ENCODE measurements at regions not wholly inside any gene's neighbourhood (a gene's known extent, or its start where the extent isn't known, plus 50 kb on each side); places are given as distances from the start of the nearest gene placed in this dataset.

GRCh38 chr7:81604808-81605174 is 165.1 kb downstream of the HGF start:
- 90% methylated on average over 2 of the region's 2 CpGs for WGBS (ENCODE audit: missing lambda C conversion rate)
- Histone ChIP-seq H3K4me3 (no peak overlapping the region), H3K4me1 (peaks cover 38% of the 10 kb centered on the region), H3K4me2 (no peak overlapping the region), H3K27ac (no peak overlapping the region), H3K9me3 (no peaks in the 10 kb centered on the region)
- FAIRE-seq (no peak), ATAC-seq (no peak), DNase-seq (ENCODE audit: low read depth in 1 of 2, low spot score in 1 of 2) (no peak)
- CTCF ChIA-PET: no interaction called here
- TF ChIP-seq MAX (IDR thresholded peaks at IDR 0.05) (no peak), CHD2 (IDR thresholded peaks at IDR 0.05; ENCODE audit: low read length, partially characterized antibody) (no peak), ESRRA (IDR thresholded peaks at IDR 0.05; ENCODE audit: borderline replicate concordance, low read length) (no peak), ZNF302 (CRISPR knock-in tag; IDR thresholded peaks at IDR 0.05) (no peak), E2F6 (IDR thresholded peaks at IDR 0.05; ENCODE audit: borderline replicate concordance, low read depth) (no peak), SMC3 (IDR thresholded peaks at IDR 0.05) (no peak), HOXA7 (CRISPR knock-in tag; IDR thresholded peaks at IDR 0.05) (no peak), ZSCAN20 (CRISPR knock-in tag; IDR thresholded peaks at IDR 0.05) (no peak)
- POLR2A ChIA-PET: no interaction called here

- FAIRE-seq (no peak), ATAC-seq (peak in 1 of 2 experiments; percentile 49; a peak in 3 of 6 replicates), DNase-seq (ENCODE audit: low read depth in 1 of 2, low spot score in 1 of 2) (peak in 1 of 2 experiments; percentile 34)
- ChIA-PET CTCF (no interaction called here), POLR2A (no interaction called here)
- TF ChIP-seq RAD21 (conservative IDR thresholded peaks at IDR 0.05 in 1 of 2, IDR thresholded peaks at IDR 0.05 in 1 of 2): no peak
- no peak for TF ChIP-seq FOSB (CRISPR knock-in tag; IDR thresholded peaks at IDR 0.05)
- TF ChIP-seq POLR2A (IDR thresholded peaks at IDR 0.05; ENCODE audit: low read length): no peak
- TF ChIP-seq ATOH8 (CRISPR knock-in tag; IDR thresholded peaks at IDR 0.05; ENCODE audit: low read depth): no peak
- no peak for TF ChIP-seq EHMT2 (IDR thresholded peaks at IDR 0.05; ENCODE audit: low read depth)
- TF ChIP-seq CHD4 (IDR thresholded peaks at IDR 0.05; ENCODE audit: borderline replicate concordance): no peak
- TF ChIP-seq KDM1A (IDR thresholded peaks at IDR 0.05; ENCODE audit: low read depth): no peak
- TF ChIP-seq CBX2 (IDR thresholded peaks at IDR 0.05; ENCODE audit: borderline replicate concordance, low read depth): no peak
- Histone ChIP-seq H3K4me1 (peaks cover 33% of the 10 kb centered on the region), H3K4me2 (no peak overlapping the region), H3K27ac (no peak overlapping the region), H3K4me3 (no peak overlapping the region), H3K9me3 (no peaks in the 10 kb centered on the region)
- 82% methylated on average over 12 of the region's 12 CpGs for WGBS (ENCODE audit: missing lambda C conversion rate)
Measured at GRCh38 chr7:81604075-81604807, 165.6 kb downstream of the HGF start.

- Histone ChIP-seq H3K4me2 (no peak overlapping the region), H3K9me3 (no peaks in the 10 kb centered on the region), H3K4me3 (no peak overlapping the region), H3K4me1 (peaks cover 2% of the 10 kb centered on the region; the same call in 2 of the 3 replicates), H3K27ac (no peak overlapping the region)
- CTCF ChIA-PET: no interaction called here
- no peak for ATAC-seq
- 87% methylated on average over 2 of the region's 2 CpGs for WGBS (ENCODE audit: missing lambda C conversion rate)
- POLR2A ChIA-PET: no interaction called here
- DNase-seq (ENCODE audit: low read depth in 1 of 2, low spot score in 1 of 2): no peak
- no peak for FAIRE-seq
- no peak for TF ChIP-seq BCL3 (IDR thresholded peaks at IDR 0.05)
Measured at GRCh38 chr7:81600608-81601007, 169.2 kb downstream of the HGF start.

GRCh38 chr7:81598951-81599350 is 170.9 kb downstream of the HGF start:
- H3K4me2 ChIP-seq: no peak overlapping the region
- WGBS (ENCODE audit: missing lambda C conversion rate): 88% methylated on average over 1 of the region's 1 CpG
- DNase-seq (ENCODE audit: low read depth in 1 of 2, low spot score in 1 of 2) (no peak), ATAC-seq (no peak), FAIRE-seq (no peak)
- no peak overlapping the region for H3K27ac ChIP-seq
- CTCF ChIA-PET: no interaction called here
- H3K4me3 ChIP-seq: no peak overlapping the region
- POLR2A ChIA-PET: no interaction called here
- no peaks in the 10 kb centered on the region for H3K4me1 ChIP-seq
- no peaks in the 10 kb centered on the region for H3K9me3 ChIP-seq
- TF ChIP-seq RFX5 (IDR thresholded peaks at IDR 0.05) (no peak), CTCF (IDR thresholded peaks at IDR 0.05) (no peak), NPAS2 (CRISPR knock-in tag; IDR thresholded peaks at IDR 0.05; ENCODE audit: borderline replicate concordance) (no peak), JUNB (IDR thresholded peaks at IDR 0.05) (no peak), NR3C1 (IDR thresholded peaks at IDR 0.05) (no peak), EP300 (IDR thresholded peaks at IDR 0.05) (no peak), SMC3 (IDR thresholded peaks at IDR 0.05) (no peak)
